Activated T-helper 2 cell treated with anti-CD3 and anti-CD28 coated beads, Interferon-gamma antibody, Interleukin-2, Interleukin-4, amounts not matched to agents 10 μg/mL and 5 μg/mL and 100 μg/mL, durations not matched to agents 14 hours and 24 hours and 36 hours (primary cell): ENCODE measurements at regions not wholly inside any gene's neighbourhood (a gene's known extent, or its start where the extent isn't known, plus 50 kb on each side); places are given as distances from the start of the nearest gene placed in this dataset.
A peak's percentile ranks its signal among the peaks of the same experiment; 100 is the strongest.
"Not testable (repeated sequence)": the region's sequence is repeated elsewhere in the genome, so short reads cannot be mapped to it uniquely, and the experiment has no call there.

Source experiments
- DNase-seq: peaks from one replicate; pipeline ENCODE4 v3.0.0; 2021; ENCODE audit warnings: low spot score
- H3K27ac Mint-ChIP-seq: one replicate; pipeline ENCODE4 v1.8.0; 2021; ENCODE audit warnings: mixed read lengths
- H3K27me3 Mint-ChIP-seq: one replicate; pipeline ENCODE4 v1.8.0; 2021; ENCODE audit warnings: low read depth, mixed read lengths
- H3K36me3 Mint-ChIP-seq: one replicate; pipeline ENCODE4 v1.8.0; 2021; ENCODE audit warnings: low read depth, mixed read lengths
- H3K4me1 Mint-ChIP-seq: one replicate; pipeline ENCODE4 v1.8.0; 2021; ENCODE audit warnings: low read depth, mixed read lengths
- H3K4me3 Mint-ChIP-seq: one replicate; pipeline ENCODE4 v1.8.0; 2021; ENCODE audit warnings: low read depth, mild to moderate bottlenecking, moderate library complexity, mixed read lengths
- H3K9me3 Mint-ChIP-seq: one replicate; pipeline ENCODE4 v1.8.0; 2021; ENCODE audit warnings: mixed read lengths
- intact Hi-C: fragments of 100-400 bp; cut with micrococcal nuclease; formaldehyde crosslinking; loops from one replicate; pipeline ENCODE4 v1.15.1; 2023

DNA sequence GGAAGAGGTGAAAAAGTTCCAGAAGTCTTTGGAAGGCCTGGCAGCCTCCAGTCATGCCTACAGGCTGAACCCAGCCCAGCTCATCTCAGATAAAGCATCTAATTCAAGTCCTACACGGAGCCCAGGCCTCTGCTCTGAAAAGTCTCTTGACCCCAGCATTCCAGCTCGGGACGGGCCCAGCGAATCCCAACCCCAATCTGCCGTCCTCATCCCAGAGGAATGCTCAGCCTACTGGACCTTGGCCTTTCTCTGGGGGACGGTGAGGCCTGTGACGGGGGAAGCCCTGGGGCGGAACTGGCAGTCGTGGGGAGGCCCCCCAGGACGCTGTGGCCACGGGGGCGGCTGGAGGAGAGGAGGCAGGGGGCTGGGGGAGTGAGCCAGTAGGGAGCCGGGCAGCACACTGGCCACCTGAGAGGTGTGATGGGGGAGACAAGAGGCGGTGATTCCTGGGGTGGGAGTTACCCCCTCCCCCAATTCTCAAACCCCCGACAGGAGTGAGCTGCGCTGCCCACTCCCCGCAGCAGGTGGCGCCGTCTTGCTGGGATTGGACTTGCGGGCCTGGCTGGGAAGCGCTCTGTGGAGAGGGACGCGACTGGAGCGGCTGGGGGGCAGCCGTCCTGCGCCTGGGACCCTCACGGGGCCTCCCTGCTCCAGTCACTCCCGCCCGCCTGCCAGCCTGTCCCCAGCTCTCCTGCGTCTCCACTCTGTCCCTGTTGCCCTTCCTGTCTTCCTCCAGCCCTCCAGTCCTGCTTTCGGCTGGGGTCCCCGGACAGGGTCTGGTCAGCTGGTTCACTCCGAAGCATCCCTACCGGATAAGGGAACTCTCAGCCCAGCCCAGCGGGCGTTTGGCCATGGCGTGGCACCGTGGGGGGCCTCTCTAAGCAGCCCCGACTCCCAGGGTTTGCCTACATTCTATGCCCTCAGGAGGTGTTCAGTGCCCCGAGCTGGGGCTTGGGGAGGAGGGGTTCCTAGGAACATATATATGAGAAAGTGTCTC is 182.6 kb upstream of the HAAO start:
- peak; percentile 22 for DNase-seq
- Mint-ChIP-seq H3K4me3 (no peak overlapping the region), H3K4me1 (peaks cover 3% of the 10 kb centered on the region), H3K27me3 (peaks cover 10% of the 10 kb centered on the region), H3K36me3 (no peaks in the 10 kb centered on the region), H3K9me3 (no peaks in the 10 kb centered on the region), H3K27ac (no peak overlapping the region)
- intact Hi-C loops = loop anchor here (2.0 kb wide), 1 partner anchor 254 kb away; no protein-coding TSS in a partner anchor

DNA sequence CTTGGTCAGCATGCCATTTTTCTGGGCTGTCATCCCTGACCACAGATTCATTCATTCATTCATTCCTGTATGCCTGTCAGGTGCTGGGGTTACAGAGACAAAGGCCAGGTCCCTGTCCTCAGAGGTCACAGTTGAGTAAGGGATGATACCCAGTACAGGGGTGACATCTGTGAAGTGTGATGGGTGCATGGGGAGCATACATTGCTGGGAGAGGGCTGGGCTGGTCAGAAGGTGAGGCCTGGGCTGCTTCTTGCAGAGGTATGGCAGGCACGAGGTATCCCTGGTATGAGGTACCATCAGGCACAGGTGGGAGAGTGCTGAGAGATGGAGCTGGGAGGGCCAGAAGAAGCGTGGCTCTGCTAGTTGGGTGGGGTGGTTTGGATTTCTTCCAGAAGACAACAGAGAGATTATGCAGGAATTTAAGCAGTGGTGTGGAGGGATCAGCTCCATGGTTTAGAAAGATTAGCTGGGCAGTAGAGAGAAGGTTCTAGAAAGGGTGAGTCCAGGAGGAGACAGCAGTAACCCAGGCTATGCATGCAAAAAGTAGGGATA is 181.9 kb upstream of the HAAO start:
- no peaks in the 10 kb centered on the region for H3K36me3 Mint-ChIP-seq
- DNase-seq = no peak

DNA sequence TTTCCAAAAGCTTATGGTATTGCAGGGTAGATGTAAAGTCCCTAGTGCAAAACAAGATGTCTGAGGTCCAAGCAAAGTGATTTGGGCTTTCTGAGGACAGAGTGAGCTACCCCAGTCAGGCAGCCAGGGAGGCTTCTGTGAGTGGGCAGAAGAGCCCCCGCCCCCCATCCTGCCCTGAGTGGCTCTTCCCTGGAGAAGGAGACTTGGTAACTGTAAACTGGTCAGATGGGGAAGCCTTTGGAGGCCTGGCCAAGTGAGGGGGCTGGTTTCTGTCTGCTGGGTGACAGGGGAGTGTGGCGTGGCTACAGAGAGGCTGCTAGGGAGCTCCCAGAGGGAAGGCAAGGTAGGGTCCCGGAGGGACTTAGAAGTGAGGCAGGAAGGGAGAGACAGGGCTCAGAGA is 181.3 kb upstream of the HAAO start:
- Mint-ChIP-seq H3K4me1 (peaks cover 3% of the 10 kb centered on the region), H3K36me3 (no peaks in the 10 kb centered on the region)

More for the DNA sequence above, 181.9 kb upstream of the HAAO start:
- Mint-ChIP-seq H3K4me3 (no peak overlapping the region), H3K9me3 (no peaks in the 10 kb centered on the region), H3K27me3 (peaks cover 10% of the 10 kb centered on the region), H3K27ac (no peak overlapping the region), H3K4me1 (peaks cover 3% of the 10 kb centered on the region)
- intact Hi-C loops = loop anchor here (2.0 kb wide), 1 partner anchor 255 kb away; no protein-coding TSS in a partner anchor

GRCh38 chr2:42972933-42973516 is 180.6 kb upstream of the HAAO start:
- H3K27me3 Mint-ChIP-seq = peaks cover 10% of the 10 kb centered on the region
- H3K4me1 Mint-ChIP-seq, H3K9me3 Mint-ChIP-seq, H3K36me3 Mint-ChIP-seq, intact Hi-C loops, DNase-seq, H3K27ac Mint-ChIP-seq, H3K4me3 Mint-ChIP-seq: not testable (repeated sequence)

More for the DNA sequence above, 181.3 kb upstream of the HAAO start:
- no peak overlapping the region for H3K4me3 Mint-ChIP-seq
- intact Hi-C loops = loop anchor here (2.0 kb wide), 1 partner anchor 255 kb away; no protein-coding TSS in a partner anchor
- DNase-seq = no peak
- H3K9me3 Mint-ChIP-seq = no peaks in the 10 kb centered on the region
- H3K27me3 Mint-ChIP-seq = peaks cover 10% of the 10 kb centered on the region
- H3K27ac Mint-ChIP-seq = no peak overlapping the region

GRCh38 chr2:42971947-42972736 is 179.8 kb upstream of the HAAO start:
- no peaks in the 10 kb centered on the region for H3K36me3 Mint-ChIP-seq
- H3K27me3 Mint-ChIP-seq = peaks cover 2% of the 10 kb centered on the region
- intact Hi-C loops = no loop called here
- H3K4me1 Mint-ChIP-seq = peaks cover 3% of the 10 kb centered on the region
- no peak overlapping the region for H3K4me3 Mint-ChIP-seq
- no peaks in the 10 kb centered on the region for H3K9me3 Mint-ChIP-seq
- H3K27ac Mint-ChIP-seq = peak overlapping the region; percentile 4
- no peak for DNase-seq

DNA sequence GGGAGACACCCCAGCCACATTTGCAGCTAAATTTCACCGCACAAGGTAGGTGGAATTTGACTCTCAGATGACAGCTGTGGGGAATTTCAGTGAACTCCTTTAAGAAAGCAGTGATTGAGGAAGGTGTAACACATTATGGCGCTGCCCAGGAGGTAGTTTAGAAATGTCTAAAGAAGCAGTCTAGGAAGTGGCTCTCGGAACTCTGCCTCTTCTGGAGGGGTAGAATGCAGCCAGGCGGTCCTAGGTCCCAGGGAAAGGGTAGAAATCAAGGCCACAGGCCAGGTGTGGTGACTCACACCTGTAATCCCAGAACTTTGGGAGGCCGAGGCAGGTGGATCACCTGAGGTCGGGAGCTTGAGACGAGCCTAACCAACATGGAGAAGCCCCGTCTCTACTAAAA is 179.0 kb upstream of the HAAO start:
- Mint-ChIP-seq H3K4me3 (no peak overlapping the region), H3K27ac (no peak overlapping the region)

DNA sequence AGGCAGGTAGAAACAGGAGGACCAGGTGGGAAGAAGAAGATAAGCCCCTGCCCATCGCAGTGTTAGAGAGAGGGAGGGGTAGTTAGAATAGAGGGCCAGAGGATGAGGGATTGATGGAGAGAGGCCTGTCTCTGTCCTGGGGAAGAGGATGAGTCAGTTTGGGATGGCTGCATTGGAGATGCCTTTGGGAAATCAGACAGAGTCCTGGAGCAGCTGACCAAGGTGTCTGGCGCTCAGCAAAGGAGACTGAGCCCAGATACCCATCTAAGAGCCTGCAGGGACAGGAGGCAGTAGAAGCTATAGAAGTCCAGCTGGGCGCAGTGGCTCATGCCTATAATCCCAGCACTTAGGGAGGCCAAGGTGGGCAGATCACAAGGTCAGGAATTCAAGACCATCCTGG is 177.8 kb upstream of the HAAO start:
- no peaks in the 10 kb centered on the region for H3K36me3 Mint-ChIP-seq
- H3K9me3 Mint-ChIP-seq = no peaks in the 10 kb centered on the region
- intact Hi-C loops = no loop called here
- no peaks in the 10 kb centered on the region for H3K27me3 Mint-ChIP-seq
- no peak for DNase-seq
- H3K4me1 Mint-ChIP-seq = peaks cover 3% of the 10 kb centered on the region
- no peak overlapping the region for H3K27ac Mint-ChIP-seq
- no peak overlapping the region for H3K4me3 Mint-ChIP-seq

More for the DNA sequence above, 179.0 kb upstream of the HAAO start:
- H3K4me1 Mint-ChIP-seq = peaks cover 3% of the 10 kb centered on the region
- no peaks in the 10 kb centered on the region for H3K27me3 Mint-ChIP-seq
- DNase-seq = no peak
- intact Hi-C loops = no loop called here
- no peaks in the 10 kb centered on the region for H3K9me3 Mint-ChIP-seq
- H3K36me3 Mint-ChIP-seq = no peaks in the 10 kb centered on the region

DNA sequence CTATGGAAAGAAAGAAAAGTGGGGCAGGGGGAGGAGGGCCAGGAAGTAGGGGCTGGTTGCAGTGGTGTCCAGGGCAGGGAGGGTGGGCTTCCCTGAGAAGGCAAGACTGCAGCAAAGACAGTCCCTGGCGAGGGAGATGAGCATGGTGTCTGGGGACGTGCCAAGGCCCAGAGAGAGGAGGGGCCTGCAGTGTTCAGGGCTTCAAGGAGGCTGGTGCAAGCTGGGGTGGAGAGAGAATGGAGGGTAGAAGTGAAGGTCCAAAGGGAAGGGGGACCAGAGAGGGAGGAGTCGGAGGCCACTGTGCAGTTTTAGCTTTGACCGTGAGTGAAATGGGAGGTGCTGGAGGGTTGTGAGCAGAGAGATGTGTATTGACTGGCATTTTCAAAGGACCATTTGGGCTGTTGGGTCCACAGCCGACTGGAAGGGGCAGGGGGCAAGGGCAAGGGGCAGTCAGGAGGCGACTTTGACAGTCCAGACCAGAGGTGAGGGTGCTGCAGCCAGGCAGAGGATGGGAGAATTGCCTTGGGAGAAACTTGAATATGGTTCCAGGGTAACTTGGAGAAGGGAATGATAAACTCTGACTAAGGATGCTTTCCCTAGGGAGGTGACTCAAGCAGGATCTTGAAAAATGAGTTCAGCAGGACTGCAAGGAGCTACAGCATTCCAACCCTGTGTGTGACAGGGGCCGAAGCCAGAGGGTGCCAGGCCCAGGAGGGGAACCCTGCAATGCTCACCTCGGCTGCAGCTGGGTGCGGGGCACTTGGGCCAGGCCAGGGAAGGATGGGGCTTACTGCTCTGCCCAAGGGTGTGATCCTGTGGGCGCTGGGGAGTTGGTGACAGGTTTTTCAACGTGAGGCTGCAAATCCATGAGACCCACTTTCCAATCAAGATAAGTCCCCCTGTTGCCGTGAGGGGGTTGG is 177.1 kb upstream of the HAAO start:
- no peak overlapping the region for H3K27ac Mint-ChIP-seq
- H3K4me1 Mint-ChIP-seq = peaks cover 3% of the 10 kb centered on the region
- H3K4me3 Mint-ChIP-seq = no peak overlapping the region
- H3K9me3 Mint-ChIP-seq = no peaks in the 10 kb centered on the region
- no peaks in the 10 kb centered on the region for H3K27me3 Mint-ChIP-seq
- intact Hi-C loops = no loop called here
- H3K36me3 Mint-ChIP-seq = no peaks in the 10 kb centered on the region
- DNase-seq = no peak

DNA sequence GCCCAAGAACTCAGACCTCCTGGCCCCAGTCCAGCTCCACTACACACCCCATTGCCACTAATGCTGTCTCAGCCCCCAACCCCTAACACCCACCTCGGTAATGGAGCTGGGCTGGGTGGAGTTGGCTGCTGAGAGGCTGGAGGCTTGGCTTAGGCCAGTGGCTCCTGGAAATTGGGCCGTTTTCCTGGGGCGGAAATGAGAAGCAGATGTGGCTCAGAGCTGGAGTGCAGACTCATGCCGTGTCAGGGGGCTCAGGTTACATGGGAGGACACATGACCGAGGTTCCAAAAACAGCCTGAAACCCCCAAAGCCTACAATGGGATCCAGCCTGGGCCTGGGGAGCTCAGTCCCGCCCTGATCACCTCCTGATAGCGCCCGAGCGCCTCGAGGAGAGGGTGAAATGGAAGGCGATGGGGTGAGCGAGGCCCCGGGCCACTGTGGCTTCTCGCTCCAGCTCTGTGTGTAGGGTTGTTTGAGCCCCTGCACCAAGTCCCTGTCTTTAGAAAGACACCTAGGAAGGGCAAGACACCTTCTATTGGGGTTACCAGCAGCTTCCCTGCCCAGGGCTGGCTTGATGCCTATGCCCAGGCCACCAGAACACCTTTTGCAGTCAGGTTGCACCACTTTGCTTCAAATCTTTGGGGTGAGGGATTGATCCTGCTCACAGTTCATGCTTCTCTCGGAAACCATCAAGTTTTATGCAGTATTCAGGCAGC is 175.7 kb upstream of the HAAO start:
- no peaks in the 10 kb centered on the region for H3K9me3 Mint-ChIP-seq
- peaks cover 1% of the 10 kb centered on the region for H3K27me3 Mint-ChIP-seq
- H3K4me3 Mint-ChIP-seq = no peak overlapping the region
- intact Hi-C loops = no loop called here
- peaks cover 4% of the 10 kb centered on the region for H3K4me1 Mint-ChIP-seq
- H3K27ac Mint-ChIP-seq = no peak overlapping the region
- no peaks in the 10 kb centered on the region for H3K36me3 Mint-ChIP-seq
- no peak for DNase-seq

- peaks cover 8% of the 10 kb centered on the region for H3K4me1 Mint-ChIP-seq
- DNase-seq = no peak
- intact Hi-C loops = no loop called here
- no peaks in the 10 kb centered on the region for H3K36me3 Mint-ChIP-seq
- no peaks in the 10 kb centered on the region for H3K9me3 Mint-ChIP-seq
- H3K27ac Mint-ChIP-seq = no peak overlapping the region
- peaks cover 17% of the 10 kb centered on the region for H3K27me3 Mint-ChIP-seq
- no peak overlapping the region for H3K4me3 Mint-ChIP-seq
Measured at GRCh38 chr2:42965910-42966309, 173.5 kb upstream of the HAAO start.

GRCh38 chr2:42965196-42965595 is 172.8 kb upstream of the HAAO start:
- intact Hi-C loops = no loop called here
- Mint-ChIP-seq H3K9me3 (no peaks in the 10 kb centered on the region), H3K4me3 (no peak overlapping the region), H3K4me1 (peaks cover 8% of the 10 kb centered on the region), H3K27me3 (peaks cover 19% of the 10 kb centered on the region), H3K27ac (no peak overlapping the region), H3K36me3 (no peaks in the 10 kb centered on the region)
- DNase-seq = no peak
